Astrocyte (in vitro differentiated cells and primary cell): ENCODE measurements at regions not wholly inside any gene's neighbourhood (a gene's known extent, or its start where the extent isn't known, plus 50 kb on each side); places are given as distances from the start of the nearest gene placed in this dataset.

ENCODE experiments used
- DNase-seq: peaks from one replicate; pipeline ENCODE4 v3.0.0-alpha.2; 2010; ENCODE audit warnings: low read depth
- FAIRE-seq: peaks from 2 replicates; lab custom pipeline; 2011; peaks lifted over from hg19 to GRCh38; lab: Jason Lieb, UNC
- H2AFZ ChIP-seq: 2 replicates; pipeline ENCODE4 v1.6.0; 2012; ENCODE audit warnings: low read depth, low read length, inconsistent platforms
- H3K27ac ChIP-seq: 2 replicates; pipeline ENCODE4 v1.5.1; 2011; ENCODE audit warnings: low read depth, low read length, inconsistent platforms
- H3K27me3 ChIP-seq: 2 replicates; pipeline ENCODE4 v1.6.0; 2011; ENCODE audit warnings: low read length, inconsistent platforms; ENCODE audit not compliant: insufficient read depth
- H3K36me3 ChIP-seq: 2 replicates; pipeline ENCODE4 v1.5.1; 2011; ENCODE audit warnings: low read length, inconsistent platforms; ENCODE audit not compliant: insufficient read depth
- H3K4me1 ChIP-seq: 2 replicates; pipeline ENCODE4 v1.5.1; 2011; ENCODE audit warnings: low read length, inconsistent platforms; ENCODE audit not compliant: insufficient read depth
- H3K4me2 ChIP-seq: 2 replicates; pipeline ENCODE4 v1.6.0; 2012; ENCODE audit warnings: low read length, inconsistent platforms
- H3K4me3 ChIP-seq: 2 replicates; pipeline ENCODE4 v1.5.1; 2011; ENCODE audit warnings: low read depth, mild to moderate bottlenecking, low read length, inconsistent platforms; ENCODE audit not compliant: insufficient read depth
- H3K79me2 ChIP-seq: 2 replicates; pipeline ENCODE4 v1.6.0; 2012; ENCODE audit warnings: mild to moderate bottlenecking, low read length, inconsistent platforms; ENCODE audit not compliant: insufficient read depth
- H3K9ac ChIP-seq: 2 replicates; pipeline ENCODE4 v1.6.0; 2012; ENCODE audit warnings: mild to moderate bottlenecking, low read length, inconsistent platforms
- H3K9me3 ChIP-seq: 2 replicates; pipeline ENCODE4 v1.5.1; 2012; ENCODE audit warnings: low read depth, mild to moderate bottlenecking, low read length, inconsistent platforms; ENCODE audit not compliant: insufficient read depth
- H4K20me1 ChIP-seq: 2 replicates; pipeline ENCODE4 v1.6.0; 2012; ENCODE audit warnings: low read length, inconsistent platforms; ENCODE audit not compliant: insufficient read depth
- H3K27ac Mint-ChIP-seq: one replicate; pipeline ENCODE4 v1.8.0; 2021; ENCODE audit warnings: mild to moderate bottlenecking, mixed read lengths; ENCODE audit not compliant: unreplicated experiment
- H3K27me3 Mint-ChIP-seq: one replicate; pipeline ENCODE4 v1.8.0; 2021; ENCODE audit warnings: low read depth, mixed read lengths; ENCODE audit not compliant: unreplicated experiment
- H3K36me3 Mint-ChIP-seq: one replicate; pipeline ENCODE4 v1.8.0; 2021; ENCODE audit warnings: low read depth, mixed read lengths; ENCODE audit not compliant: unreplicated experiment
- H3K4me1 Mint-ChIP-seq: one replicate; pipeline ENCODE4 v1.8.0; 2021; ENCODE audit warnings: low read depth, mixed read lengths; ENCODE audit not compliant: unreplicated experiment
- H3K4me3 Mint-ChIP-seq: one replicate; pipeline ENCODE4 v1.8.0; 2021; ENCODE audit warnings: mild to moderate bottlenecking, moderate library complexity, mixed read lengths; ENCODE audit not compliant: unreplicated experiment
- H3K9me3 Mint-ChIP-seq: one replicate; pipeline ENCODE4 v1.8.0; 2021; ENCODE audit warnings: mild to moderate bottlenecking, mixed read lengths; ENCODE audit not compliant: unreplicated experiment
- CTCF ChIP-seq: IDR thresholded peaks from 2 replicates; pipeline ENCODE4 v1.5.1; 2011; ENCODE audit warnings: low read depth, mild to moderate bottlenecking, inconsistent platforms, low read length, moderate library complexity; ENCODE audit not compliant: insufficient read depth
- EZH2 ChIP-seq: IDR thresholded peaks from 2 replicates; pipeline ENCODE4 v1.6.1; 2012; ENCODE audit warnings: mild to moderate bottlenecking, low read length, inconsistent platforms; ENCODE audit not compliant: insufficient read depth

GRCh38 chr2:52269696-52270485 is 1238.0 kb upstream of the NRXN1 start:
- DNase-seq = peak; percentile 85
- Mint-ChIP-seq H3K36me3 (no peaks in the 10 kb centered on the region), H3K9me3 (peaks cover 11% of the 10 kb centered on the region), H3K4me1 (peaks cover 14% of the 10 kb centered on the region), H3K4me3 (no peak overlapping the region), H3K27ac (peak overlapping the region; percentile 48), H3K27me3 (no peaks in the 10 kb centered on the region)
- Histone ChIP-seq H3K4me3 (no peak overlapping the region), H3K36me3 (no peaks in the 10 kb centered on the region), H2AFZ (no peak overlapping the region), H3K4me1 (peaks cover 4% of the 10 kb centered on the region), H3K9me3 (no peaks in the 10 kb centered on the region), H3K79me2 (no peaks in the 10 kb centered on the region), H3K27ac (no peak overlapping the region), H3K27me3 (no peaks in the 10 kb centered on the region), H3K4me2 (peak overlapping the region; percentile 29), H3K9ac (no peak overlapping the region), H4K20me1 (no peaks in the 10 kb centered on the region)
- FAIRE-seq = no peak
- TF ChIP-seq EZH2 (no peak), CTCF (no peak)

GRCh38 chr2:52264911-52265310 is 1233.0 kb upstream of the NRXN1 start:
- no peak overlapping the region for H2AFZ ChIP-seq
- H3K27ac ChIP-seq = no peak overlapping the region
- no peak overlapping the region for H3K4me3 Mint-ChIP-seq
- peaks cover 12% of the 10 kb centered on the region for H3K4me1 Mint-ChIP-seq
- DNase-seq (no peak), FAIRE-seq (no peak)
- no peaks in the 10 kb centered on the region for H3K36me3 Mint-ChIP-seq
- no peaks in the 10 kb centered on the region for H3K9me3 Mint-ChIP-seq
- H4K20me1 ChIP-seq = no peaks in the 10 kb centered on the region
- no peaks in the 10 kb centered on the region for H3K79me2 ChIP-seq
- peaks cover 4% of the 10 kb centered on the region for H3K4me1 ChIP-seq
- H3K9me3 ChIP-seq = no peaks in the 10 kb centered on the region
- H3K4me3 ChIP-seq = no peak overlapping the region
- H3K27me3 Mint-ChIP-seq = no peaks in the 10 kb centered on the region
- no peak overlapping the region for H3K9ac ChIP-seq
- TF ChIP-seq CTCF (no peak), EZH2 (no peak)
- no peaks in the 10 kb centered on the region for H3K36me3 ChIP-seq
- no peaks in the 10 kb centered on the region for H3K27me3 ChIP-seq
- no peak overlapping the region for H3K4me2 ChIP-seq
- no peak overlapping the region for H3K27ac Mint-ChIP-seq

DNA sequence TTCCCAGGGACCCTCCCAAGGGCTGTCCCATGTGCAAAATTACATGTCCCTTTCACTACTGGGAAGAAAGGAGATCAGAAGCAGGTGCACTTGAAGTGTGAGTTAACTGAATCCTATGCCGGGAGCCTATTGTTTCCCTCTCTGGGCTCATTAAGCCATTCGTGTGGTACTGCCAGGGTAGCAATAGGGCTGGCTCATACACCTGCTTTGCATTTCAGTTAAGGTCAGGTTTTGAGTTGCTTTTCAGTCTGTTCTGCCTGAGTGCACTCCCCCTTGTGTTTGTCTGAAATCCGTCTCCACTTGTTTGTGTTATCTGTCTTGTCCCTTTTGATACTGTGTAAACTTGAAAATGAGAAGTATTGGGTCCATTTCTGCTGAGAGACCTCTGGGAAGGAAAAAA is 1232.6 kb upstream of the NRXN1 start:
- TF ChIP-seq CTCF (no peak), EZH2 (no peak)
- Mint-ChIP-seq H3K27me3 (no peaks in the 10 kb centered on the region), H3K4me1 (peaks cover 8% of the 10 kb centered on the region)

More for the DNA sequence above, 1232.6 kb upstream of the NRXN1 start:
- H3K36me3 ChIP-seq = no peaks in the 10 kb centered on the region
- H3K79me2 ChIP-seq = no peaks in the 10 kb centered on the region
- Mint-ChIP-seq H3K4me3 (no peak overlapping the region), H3K27ac (no peak overlapping the region), H3K36me3 (no peaks in the 10 kb centered on the region), H3K9me3 (no peaks in the 10 kb centered on the region)
- H3K4me3 ChIP-seq = no peak overlapping the region
- FAIRE-seq = no peak
- H3K4me2 ChIP-seq = no peak overlapping the region
- H2AFZ ChIP-seq = no peak overlapping the region
- H3K9ac ChIP-seq = no peak overlapping the region
- no peaks in the 10 kb centered on the region for H3K9me3 ChIP-seq
- no peak overlapping the region for H3K27ac ChIP-seq
- H3K27me3 ChIP-seq = no peaks in the 10 kb centered on the region
- no peaks in the 10 kb centered on the region for H4K20me1 ChIP-seq
- H3K4me1 ChIP-seq = peaks cover 4% of the 10 kb centered on the region
- DNase-seq = no peak
